GM12878 (cell line): ENCODE measurements at regions not wholly inside any gene's neighbourhood (a gene's known extent, or its start where the extent isn't known, plus 50 kb on each side); places are given as distances from the start of the nearest gene placed in this dataset.

Experiments used
- CHD1 ChIP-seq: IDR thresholded peaks from 2 replicates; pipeline ENCODE4 v1.6.1; 2012; ENCODE audit warnings: low read depth, low read length, improper control_type of control experiment
- CREM ChIP-seq: IDR thresholded peaks from 2 replicates; pipeline ENCODE4 v1.6.1; 2014; ENCODE audit warnings: antibody characterized with exemption, low read depth
- POLR2A ChIP-seq: IDR thresholded peaks from 2 replicates; pipeline ENCODE4 v1.6.1; 2011; ENCODE audit warnings: low read depth, mild to moderate bottlenecking, low read length
- RAD21 ChIP-seq: IDR thresholded peaks from 2 replicates; pipeline ENCODE4 v1.6.1; 2011; ENCODE audit warnings: mild to moderate bottlenecking, low read depth, low read length, moderate library complexity; ENCODE audit not compliant: insufficient read depth
- SIN3A ChIP-seq: IDR thresholded peaks from 2 replicates; pipeline ENCODE4 v1.6.1; 2012; ENCODE audit warnings: low read depth, low read length, improper control_type of control experiment
- ZSCAN29 ChIP-seq: fragments of 450-650 bp; IDR thresholded peaks from 2 replicates; pipeline ENCODE4 v1.6.1; 2017; ENCODE audit warnings: mild to moderate bottlenecking, moderate library complexity
- TF ChIP-seq, protein P1 (sequence below), 3 experiments: IDR thresholded peaks in 2 of 3; conservative IDR thresholded peaks in 1 of 3; 2 replicates each; pipeline ENCODE4 v1.5.1; 2011; ENCODE audit warnings: low read depth in 3 of 3, low read length in 3 of 3, mild to moderate bottlenecking in 3 of 3, control low read depth in 2 of 3, moderate library complexity in 2 of 3, inconsistent platforms in 1 of 3, mixed read lengths in 1 of 3; ENCODE audit not compliant: control insufficient read depth in 2 of 3, insufficient read depth in 1 of 3; ENCODE audit errors: extremely low read depth in 1 of 3

DNA sequence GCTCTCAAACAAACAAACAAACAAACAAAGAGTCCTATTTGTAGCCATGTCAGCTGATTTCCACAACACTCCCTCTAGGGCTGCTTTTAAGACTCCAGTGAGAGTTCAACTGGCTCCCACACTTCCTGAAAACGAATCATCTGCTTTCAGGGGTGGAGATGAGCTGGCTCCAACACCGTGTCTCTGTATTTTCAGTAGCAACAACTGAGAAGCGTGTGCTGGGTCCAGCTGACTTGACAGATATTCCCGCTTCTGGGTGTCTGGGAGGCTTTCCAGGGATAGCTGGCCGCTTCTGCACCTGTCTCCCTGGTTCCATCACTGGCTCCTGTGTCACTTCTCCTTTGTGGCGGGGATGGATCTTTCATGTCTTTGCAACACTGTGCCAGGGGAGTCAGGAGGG lies 272.5 kb upstream of the SOX4 start:
- TF ChIP-seq, protein P1, sequence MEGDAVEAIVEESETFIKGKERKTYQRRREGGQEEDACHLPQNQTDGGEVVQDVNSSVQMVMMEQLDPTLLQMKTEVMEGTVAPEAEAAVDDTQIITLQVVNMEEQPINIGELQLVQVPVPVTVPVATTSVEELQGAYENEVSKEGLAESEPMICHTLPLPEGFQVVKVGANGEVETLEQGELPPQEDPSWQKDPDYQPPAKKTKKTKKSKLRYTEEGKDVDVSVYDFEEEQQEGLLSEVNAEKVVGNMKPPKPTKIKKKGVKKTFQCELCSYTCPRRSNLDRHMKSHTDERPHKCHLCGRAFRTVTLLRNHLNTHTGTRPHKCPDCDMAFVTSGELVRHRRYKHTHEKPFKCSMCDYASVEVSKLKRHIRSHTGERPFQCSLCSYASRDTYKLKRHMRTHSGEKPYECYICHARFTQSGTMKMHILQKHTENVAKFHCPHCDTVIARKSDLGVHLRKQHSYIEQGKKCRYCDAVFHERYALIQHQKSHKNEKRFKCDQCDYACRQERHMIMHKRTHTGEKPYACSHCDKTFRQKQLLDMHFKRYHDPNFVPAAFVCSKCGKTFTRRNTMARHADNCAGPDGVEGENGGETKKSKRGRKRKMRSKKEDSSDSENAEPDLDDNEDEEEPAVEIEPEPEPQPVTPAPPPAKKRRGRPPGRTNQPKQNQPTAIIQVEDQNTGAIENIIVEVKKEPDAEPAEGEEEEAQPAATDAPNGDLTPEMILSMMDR (IDR thresholded peaks at IDR 0.05 in 2 of 3, conservative IDR thresholded peaks at IDR 0.05 in 1 of 3; ENCODE audit: control insufficient read depth in 2 of 3, extremely low read depth in 1 of 3, insufficient read depth in 1 of 3, low read depth in 3 of 3, low read length in 3 of 3): no peak
- TF ChIP-seq ZSCAN29: no peak
- TF ChIP-seq RAD21: no peak
- TF ChIP-seq CREM: no peak
- TF ChIP-seq SIN3A: no peak
- no peak for TF ChIP-seq CHD1
- TF ChIP-seq POLR2A: no peak
